22Rv1 (cell line): ENCODE measurements at regions not wholly inside any gene's neighbourhood (a gene's known extent, or its start where the extent isn't known, plus 50 kb on each side); places are given as distances from the start of the nearest gene placed in this dataset.

Experiments used
- H3K27ac ChIP-seq: fragments of 450-650 bp; 2 replicates; pipeline ENCODE4 v1.5.1; 2017
- ZFX ChIP-seq: fragments of 450-650 bp; IDR thresholded peaks from 2 replicates; pipeline ENCODE4 v1.6.1; 2017; ENCODE audit warnings: antibody characterized with exemption, borderline replicate concordance
- TF ChIP-seq, protein P1 (sequence below): fragments of 450-650 bp; IDR thresholded peaks from 2 replicates; pipeline ENCODE4 v1.5.1; 2017; ENCODE audit warnings: mild to moderate bottlenecking

DNA sequence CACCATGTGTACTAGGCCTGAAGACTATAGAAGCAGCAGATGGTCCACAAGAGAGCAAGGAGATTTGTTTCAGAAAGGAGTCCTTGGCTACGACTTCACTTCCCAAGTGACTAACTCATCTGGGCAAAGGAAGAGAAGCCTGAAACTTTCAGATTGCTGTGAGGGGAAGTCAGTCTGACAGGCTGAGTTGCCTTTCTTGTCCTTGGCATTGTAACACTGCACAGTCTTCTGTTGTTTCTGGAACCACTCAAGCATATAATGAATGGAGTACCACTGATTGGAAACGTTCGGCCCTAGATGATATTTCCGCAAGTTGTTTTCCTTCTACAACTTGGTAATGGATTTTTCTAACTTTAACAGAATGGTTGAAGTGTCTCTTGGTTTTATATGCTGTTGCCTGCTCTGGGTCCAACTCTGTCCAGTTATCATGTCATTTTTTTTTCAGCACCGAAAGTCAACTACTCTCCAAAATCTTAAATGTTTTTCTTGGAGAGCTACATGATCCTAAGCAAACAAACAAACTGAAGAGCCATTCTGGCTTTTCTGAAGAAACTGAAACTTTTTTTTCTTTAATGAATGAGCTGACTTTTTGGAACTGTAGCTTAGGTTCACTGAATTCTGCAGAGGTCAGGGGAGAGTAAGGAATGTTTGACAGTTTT, 685.7 kb downstream of the MECOM start:
- TF ChIP-seq, protein P1, sequence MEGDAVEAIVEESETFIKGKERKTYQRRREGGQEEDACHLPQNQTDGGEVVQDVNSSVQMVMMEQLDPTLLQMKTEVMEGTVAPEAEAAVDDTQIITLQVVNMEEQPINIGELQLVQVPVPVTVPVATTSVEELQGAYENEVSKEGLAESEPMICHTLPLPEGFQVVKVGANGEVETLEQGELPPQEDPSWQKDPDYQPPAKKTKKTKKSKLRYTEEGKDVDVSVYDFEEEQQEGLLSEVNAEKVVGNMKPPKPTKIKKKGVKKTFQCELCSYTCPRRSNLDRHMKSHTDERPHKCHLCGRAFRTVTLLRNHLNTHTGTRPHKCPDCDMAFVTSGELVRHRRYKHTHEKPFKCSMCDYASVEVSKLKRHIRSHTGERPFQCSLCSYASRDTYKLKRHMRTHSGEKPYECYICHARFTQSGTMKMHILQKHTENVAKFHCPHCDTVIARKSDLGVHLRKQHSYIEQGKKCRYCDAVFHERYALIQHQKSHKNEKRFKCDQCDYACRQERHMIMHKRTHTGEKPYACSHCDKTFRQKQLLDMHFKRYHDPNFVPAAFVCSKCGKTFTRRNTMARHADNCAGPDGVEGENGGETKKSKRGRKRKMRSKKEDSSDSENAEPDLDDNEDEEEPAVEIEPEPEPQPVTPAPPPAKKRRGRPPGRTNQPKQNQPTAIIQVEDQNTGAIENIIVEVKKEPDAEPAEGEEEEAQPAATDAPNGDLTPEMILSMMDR, result no peak
- TF ChIP-seq ZFX, result no peak
- H3K27ac ChIP-seq, result no peak overlapping the region

DNA sequence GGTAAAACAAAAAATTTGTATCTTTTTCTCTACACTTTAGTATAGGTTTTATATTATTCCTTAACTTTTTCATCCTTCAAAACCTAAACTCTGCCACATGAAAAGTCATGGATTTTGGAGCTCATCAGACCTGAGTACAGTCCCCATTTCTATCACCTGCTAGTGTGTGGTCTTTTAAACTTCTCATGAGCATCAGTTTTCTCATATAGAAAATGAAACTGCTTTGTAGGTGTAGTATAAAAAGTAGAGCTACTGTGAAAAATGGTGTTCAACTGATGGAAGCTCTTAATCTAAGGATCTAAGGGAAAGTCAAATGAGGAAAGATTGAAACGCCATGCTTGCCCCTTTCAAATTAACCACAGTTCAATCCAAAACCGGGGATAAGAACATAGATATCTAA, 686.5 kb downstream of the MECOM start:
- TF ChIP-seq, protein P1, result no peak
- TF ChIP-seq ZFX, result no peak
- no peak overlapping the region for H3K27ac ChIP-seq

DNA sequence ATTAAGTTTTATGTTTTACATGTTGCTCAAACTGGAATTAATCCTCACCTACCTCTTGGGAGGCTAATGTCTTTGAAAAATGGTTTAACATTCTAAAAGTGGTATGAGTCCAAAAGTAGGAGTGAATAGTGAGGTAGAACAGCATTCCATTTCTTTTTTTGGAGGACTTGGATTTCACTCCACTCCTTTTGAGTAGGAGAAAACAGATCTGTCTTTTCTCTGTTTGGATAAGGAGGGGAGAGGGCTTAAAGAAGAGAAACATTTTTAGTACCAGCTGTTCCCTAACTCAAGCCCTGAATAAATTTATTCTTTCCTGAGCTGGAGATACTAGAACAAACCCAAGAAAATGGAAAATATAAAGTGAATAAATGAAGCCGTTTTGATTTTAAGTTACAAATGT, 687.9 kb downstream of the MECOM start:
- TF ChIP-seq ZFX, result no peak
- TF ChIP-seq, protein P1, result no peak
- peak overlapping the region; percentile 22; the same call in 1 of the 2 replicates for H3K27ac ChIP-seq

DNA sequence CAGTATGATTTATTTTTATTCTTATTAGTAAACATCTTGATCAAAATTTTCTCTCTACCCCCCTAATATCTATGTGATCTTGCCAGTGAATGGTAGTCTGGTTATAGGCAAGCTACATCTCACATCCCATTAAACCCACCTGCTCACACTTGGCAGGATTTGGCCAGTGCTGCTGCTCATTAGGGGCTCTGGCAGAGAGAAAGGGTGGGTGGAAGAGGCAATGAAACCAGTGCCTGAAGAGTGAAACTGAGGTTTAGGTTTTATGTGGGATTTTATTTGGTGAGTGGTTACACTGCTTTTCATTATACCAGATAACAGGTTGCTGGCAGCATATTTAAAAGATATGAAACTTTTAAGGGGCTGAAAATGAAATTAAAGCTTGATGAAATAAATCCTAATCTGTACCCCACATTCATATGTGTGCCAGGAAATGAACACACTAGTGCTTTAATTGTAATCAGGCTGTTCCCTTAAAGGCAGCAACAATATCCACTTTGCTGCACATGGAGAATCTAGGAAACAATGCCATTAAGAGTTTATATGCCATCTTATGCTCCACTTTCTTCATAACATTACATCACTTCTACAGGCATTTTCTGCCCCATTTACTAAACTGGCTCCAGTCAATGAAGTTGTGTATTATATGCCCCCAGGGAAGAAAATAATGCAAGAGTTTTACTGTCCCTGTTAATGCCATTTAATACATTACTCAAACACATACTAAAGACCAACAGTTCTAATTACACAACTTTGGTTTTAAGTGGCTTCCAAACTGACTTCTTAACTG, 688.7 kb downstream of the MECOM start:
- no peak for TF ChIP-seq ZFX
- TF ChIP-seq, protein P1, result no peak
- peak overlapping the region; percentile 22; the same call in 1 of the 2 replicates for H3K27ac ChIP-seq

DNA sequence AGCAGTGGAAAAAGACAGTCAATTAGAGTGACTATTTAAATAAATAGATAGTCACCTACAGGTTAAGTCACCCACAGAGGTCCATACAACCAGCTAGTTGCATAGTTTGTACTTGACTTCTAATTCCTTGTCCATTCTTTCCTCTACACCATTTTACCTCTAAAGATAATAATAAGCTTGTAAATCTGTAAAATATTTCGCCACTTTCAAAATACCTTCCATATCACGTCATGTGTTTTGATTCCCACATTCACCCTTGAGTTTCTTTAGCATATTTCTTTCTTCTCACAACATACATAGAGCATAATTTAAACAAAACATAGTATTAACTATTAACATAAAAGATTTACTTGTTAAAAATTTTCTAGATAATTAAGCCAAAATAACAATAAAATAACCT, 689.6 kb downstream of the MECOM start:
- no peak overlapping the region for H3K27ac ChIP-seq
- TF ChIP-seq ZFX, result no peak
- TF ChIP-seq, protein P1, result no peak

DNA sequence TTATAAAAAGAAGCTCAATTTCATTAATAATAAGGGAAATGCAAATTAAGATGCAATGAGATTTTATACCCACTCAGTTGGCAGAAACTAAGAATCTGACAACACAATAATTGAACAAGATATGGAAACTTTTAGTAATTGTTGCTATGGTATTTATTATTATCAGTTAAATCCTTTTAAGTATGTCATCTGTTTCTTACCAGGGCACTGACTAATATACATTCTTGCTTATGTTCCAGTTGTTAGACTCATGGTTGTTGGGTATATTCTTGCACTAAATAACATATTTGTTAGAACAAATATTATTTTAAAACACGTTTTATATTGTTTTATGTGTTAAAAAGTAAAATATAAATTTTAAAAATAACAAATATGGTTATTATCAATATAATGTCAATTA, 690.3 kb downstream of the MECOM start:
- TF ChIP-seq ZFX, result no peak
- TF ChIP-seq, protein P1, result no peak
- no peak overlapping the region for H3K27ac ChIP-seq

DNA sequence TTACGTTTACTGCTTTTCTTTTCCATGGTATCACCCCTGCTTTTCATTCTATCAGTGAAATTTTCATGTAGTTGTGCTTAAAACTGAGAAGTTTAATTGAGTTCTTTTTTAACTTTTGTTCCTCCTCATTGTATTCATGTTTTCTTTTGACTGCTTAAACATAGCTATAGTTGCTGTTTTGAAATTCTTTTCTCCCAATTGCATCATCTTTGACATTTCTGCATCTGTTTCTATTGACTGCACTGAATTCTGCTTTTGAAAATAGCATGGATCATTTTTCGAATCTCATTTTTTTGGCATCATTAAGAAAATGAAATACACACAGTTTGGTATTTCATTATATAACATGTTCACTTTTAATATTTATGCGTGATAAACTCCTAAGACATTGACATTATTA, 694.9 kb downstream of the MECOM start:
- H3K27ac ChIP-seq, result no peak overlapping the region
- TF ChIP-seq, protein P1, result no peak
- no peak for TF ChIP-seq ZFX
